Nucleus accumbens (tissue), 56 donors: ENCODE measurements at regions not wholly inside any gene's neighbourhood (a gene's known extent, or its start where the extent isn't known, plus 50 kb on each side); places are given as distances from the start of the nearest gene placed in this dataset.
"Not testable (repeated sequence)": the region's sequence is repeated elsewhere in the genome, so short reads cannot be mapped to it uniquely, and the experiment has no call there.

Experiments
- DNase-seq, 56 donors: peaks; one replicate each; lab custom pipeline; 2025; lab: John Stamatoyannopoulos, UW

DNA sequence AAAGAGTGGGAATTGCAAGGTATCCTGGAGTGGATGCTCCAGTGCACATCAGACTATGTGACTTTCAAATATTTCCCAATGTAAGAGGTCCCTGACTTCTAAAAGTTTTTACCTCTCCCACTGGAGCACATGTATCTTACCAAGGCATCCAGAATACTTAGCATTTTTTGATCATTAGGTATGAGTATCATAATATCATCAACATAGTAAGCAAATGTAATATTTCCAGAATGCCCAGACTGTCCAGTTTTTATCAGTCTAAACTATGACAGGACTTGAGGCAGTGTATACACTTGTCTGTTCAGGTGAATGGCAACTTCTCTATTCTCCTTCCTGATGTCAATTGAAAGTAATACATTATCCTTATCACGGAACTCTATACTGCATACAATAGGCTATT, 924.6 kb upstream of the GJE1 start:
- no peak for DNase-seq

DNA sequence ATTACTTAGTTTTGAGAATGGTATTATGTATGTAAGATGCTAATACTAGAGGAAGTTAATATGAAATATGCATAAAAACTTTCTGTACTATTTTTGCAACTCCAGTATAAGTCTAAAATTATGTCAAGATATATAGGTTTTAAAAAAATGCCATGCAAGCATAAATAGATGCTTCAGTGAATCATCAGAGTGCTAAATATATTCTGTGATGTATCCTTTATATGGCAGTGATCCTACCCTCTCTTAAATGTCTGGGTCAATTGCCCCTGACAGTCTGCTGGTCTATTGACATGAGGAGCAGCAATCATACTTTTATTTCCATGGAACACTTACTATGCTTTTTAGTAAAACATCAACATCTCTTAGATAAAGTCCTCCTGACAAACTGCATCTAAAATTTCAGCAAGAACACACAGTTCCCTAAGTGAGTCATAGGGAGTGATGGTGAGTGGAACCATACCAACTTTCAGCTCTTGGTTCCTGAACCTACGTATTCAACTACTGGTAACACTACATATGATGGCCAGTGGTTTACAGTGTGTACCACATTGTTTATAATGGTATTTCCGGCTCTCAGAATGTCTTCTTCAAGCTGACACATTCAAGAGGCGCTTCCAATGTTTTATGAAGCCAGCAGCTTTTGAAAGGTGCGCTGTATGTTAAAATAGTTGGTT, 928.7 kb upstream of the GJE1 start:
- no peak for DNase-seq

DNA sequence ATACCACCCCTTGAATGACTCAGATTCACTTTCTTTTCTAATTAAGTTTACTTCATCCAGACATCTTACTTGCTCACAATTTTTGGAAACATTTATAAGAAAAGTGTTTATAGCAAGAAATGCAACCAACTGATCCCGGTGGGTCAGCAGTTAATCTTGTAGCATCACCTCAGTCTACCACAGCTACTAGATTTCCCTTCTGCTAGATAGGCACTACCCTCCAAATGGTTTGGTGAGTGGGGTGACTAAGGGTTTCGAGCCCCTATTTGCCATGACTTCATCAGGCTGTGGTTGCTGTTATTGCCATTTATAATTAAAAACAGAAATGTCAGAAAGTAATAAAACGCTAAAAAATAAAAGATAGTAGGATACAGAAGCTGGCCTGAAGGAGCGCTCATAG, 930.1 kb upstream of the GJE1 start:
- DNase-seq = no peak

DNA sequence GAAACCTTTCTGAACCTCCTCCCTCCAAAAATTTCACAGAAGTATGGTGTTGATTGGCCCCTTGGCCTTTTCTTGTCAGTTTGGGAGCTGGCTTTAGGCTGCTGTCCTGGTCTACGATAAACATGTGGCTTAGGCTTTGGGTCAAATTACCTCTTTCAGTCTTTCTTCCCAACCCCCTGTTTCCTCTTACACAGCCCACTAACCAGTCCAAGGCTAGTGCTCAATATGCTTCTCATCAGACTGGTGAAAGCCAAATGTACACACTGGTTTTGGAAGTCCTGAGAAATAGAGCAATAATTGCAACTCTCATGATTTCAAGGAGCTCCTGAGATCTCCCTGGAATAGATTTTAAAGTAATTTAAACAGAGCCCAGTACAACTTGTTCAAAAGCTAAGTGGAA, 933.7 kb upstream of the GJE1 start:
- no peak for DNase-seq

DNA sequence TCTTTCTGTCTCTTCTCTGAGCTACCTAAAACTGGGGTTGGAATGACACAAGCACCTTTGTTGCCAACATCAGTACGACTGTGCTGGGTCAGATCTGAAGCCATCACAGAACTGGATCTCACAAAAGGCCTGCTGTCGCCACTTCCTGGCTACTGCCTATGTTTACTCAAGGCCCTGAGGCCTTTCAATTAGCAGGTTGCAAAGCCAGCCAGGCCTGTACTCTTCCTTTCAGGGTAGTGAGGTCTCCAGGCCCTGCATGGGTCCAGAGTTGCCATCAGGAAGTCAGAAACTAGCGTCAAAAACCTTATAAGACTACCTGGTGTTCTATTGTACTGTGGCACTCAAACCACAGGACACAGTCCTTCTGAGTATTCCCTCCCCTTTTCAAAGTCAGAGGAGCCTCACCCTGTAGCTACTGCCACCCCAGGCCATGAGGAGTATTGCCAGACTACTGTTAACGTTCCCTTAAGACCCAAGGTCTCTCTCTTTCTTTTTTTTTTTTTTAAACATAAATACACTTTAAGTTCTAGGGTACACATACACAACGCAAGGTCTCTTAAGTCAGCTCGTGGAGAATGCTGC, 937.4 kb upstream of the GJE1 start:
- DNase-seq = no peak

DNA sequence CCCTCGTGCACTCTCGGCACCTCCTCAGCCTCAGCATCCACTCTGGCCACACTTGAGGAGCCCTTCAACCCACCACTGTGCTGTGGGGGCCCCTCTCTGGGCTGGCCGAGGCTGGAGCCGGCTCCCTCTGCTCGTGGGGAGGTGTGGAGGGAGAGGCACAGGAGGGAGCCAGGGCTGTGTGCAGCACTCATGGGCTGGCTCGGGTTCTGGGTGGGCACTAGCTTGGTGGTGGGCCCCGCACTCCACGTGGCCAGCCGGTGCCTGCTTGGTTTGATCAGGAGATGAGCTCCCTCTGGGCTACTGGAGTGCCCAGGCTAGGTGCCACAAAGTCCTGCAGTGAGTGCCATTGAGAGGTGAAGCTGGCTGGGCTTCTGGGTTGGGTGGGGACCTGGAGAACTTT, 949.4 kb upstream of the GJE1 start:
- no peak for DNase-seq

DNA sequence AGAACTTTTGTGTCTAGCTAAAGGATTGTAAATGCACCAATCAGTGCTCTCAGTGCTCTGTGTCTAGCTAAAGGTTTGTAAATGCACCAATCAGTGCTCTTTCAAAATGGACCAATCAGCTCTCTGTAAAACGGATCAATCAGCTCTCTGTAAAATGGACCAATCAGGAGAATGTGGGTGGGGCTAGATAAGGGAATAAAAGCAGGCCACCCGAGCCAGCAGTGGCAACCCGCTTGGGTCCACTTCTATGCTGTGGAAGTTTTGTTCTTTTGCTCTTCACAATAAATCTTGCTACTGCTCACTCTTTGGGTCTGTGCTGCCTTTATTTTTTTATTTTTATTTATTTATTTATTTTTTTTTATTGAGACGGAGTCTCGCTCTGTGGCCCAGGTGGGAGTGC, 957.3 kb upstream of the GJE1 start:
- DNase-seq = not testable (repeated sequence)

DNA sequence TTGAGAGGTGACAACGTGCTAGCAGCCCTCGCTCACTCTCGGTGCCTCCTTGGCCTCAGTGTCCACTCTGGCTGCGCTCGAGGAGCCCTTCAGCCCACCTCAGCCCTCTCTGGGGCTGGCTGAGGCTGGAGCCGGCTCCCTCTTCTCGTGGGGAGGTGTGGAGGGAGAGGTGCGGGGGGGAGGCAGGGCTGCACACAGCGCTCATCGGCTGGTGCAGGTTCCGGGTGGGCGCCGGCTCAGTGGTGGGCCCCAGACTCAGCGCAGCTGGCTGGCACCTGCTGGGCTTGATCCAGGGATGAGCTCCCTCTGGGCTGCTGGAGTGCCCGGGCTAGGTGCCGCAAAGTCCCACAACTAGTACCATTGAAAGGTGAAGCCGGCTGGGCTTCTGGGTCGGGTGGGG, 957.8 kb upstream of the GJE1 start:
- DNase-seq = no peak

DNA sequence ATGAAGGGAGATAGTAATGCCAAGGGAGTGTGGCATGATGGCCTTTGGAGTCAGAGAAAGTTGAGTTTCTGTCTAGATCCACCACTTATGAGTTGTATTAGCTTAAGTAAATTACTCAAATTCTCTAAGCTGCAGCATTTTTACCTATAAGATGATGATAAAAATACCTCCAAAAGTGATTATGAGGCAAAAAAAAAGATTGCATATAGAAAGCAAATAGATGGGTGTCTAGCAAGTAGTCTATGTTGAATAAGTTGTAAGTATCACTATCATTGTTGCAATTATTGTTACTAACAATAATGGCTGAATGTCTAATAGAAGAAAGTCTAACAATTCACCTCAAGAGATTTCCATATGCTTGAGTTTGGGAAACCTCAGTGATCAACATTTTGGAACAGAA, 959.2 kb upstream of the GJE1 start:
- no peak for DNase-seq

DNA sequence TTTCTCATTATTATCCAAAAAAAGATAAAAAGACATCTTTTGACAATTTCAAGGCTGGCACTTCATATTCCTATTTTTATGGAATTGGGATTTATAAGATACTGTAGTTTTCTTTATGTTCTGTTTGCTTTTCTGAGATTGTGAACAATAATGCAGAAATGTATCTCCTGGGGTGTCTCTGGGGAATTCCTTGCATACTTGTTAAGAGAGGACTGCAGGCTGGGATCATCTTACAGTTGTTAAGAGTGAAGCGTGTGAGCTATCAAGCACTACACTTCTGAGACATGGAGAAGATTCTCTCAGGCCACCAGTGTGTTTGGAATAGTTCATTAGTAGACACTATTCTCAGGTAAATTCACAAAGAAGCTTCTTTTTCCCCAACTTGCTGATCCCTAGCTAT, 963.3 kb upstream of the GJE1 start:
- no peak for DNase-seq

DNA sequence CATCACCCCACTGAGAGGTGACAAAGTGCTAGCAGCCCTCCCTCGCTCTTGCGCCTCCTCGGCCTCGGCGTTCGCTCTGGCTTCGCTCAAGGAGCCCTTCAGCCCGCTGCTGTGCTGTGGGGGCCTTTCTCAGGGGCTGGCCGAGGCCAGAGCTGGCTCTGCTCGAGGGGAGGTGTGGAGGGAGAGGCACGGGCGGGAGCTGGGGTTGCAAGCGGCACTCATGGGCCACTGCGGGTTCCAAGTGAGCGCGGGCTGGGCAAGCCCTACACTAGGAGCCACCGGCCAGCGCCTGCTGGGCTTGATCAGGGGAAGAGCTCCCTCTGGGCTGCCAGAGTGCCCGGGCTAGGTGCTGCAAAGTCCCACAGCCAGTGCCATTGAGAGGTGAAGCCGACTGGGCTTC, 964.8 kb upstream of the GJE1 start:
- DNase-seq = no peak

DNA sequence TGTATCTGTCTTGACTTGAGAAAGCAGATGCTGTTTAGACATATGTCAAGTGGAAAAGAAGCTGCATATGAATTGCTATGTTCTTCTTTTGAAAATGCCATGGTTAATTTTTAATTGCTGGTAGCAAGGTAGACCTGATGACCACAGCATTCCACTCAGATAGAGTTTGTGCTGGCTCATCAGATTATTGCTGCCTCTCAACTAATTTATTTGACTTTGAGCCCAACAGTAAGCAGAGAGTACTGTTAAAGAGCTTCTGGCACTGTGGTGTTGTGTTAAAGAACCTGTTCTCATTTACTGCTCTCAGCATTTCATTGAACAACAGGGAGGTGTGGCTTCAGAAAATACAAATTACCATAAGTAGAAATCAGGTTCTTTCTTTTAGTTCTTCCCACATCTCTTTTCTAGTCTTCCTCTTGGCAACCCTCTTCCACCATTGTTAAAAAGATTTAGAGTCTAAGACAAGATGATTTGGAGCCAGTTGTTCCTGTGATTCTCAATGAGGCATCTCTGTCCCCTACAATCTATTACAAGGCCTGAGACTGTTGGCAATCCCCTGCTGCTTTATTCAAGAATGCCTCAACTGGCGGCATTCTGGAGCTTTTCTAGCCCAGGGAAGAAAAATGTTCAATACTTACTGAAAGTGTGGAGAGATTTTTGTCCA, 967.6 kb upstream of the GJE1 start:
- no peak for DNase-seq

DNA sequence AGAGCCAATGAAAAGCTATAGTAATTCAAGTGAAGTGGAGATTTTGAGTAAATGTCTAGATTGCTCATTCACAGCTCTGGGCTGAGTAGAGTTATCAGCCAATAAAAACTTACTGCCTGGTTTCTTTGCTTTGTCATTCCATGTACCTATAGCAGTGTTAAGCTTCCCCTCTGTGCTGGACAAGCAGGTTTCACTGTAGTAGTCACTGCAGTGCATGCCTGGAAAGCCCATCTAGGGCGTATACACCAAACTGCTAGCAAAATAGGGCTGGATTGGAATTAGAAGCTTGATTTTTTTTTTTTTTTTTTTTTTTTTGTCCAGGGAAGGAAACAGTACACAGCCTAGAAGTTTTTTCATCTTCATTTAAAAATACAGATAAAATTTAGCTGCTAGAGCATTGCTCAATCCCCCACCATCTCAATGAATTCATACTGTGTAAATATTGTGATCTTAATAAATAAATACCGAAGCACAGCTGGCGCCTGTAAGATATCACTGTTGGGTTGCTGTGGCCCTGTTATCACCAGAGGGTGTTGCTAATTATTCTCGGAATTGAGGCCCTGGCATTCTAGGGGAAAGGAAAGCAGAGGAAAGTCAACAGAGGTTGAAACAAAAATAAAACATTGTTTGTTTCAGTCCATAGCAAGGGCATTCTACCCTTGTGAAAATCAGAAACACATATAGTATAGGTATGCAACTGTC, 968.5 kb upstream of the GJE1 start:
- DNase-seq = no peak

DNA sequence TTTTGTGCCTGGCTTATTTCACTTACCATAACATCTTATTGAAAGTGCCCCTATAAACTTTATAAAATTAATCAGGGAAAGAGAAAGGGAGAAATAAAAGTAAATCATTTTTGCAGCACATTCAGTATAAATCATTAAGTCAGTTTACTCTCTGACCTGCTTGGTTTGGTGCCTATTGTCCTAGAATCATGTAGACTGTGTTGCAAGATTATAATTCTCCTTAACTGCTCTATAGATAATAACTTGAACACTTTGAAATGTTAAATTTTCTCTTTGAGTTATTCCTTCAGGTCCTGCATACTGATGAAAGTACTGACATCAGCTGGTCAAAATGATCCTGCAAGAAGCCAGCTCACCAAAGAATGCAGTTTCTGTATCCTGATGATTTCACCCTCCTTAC, 969.6 kb upstream of the GJE1 start:
- no peak for DNase-seq

DNA sequence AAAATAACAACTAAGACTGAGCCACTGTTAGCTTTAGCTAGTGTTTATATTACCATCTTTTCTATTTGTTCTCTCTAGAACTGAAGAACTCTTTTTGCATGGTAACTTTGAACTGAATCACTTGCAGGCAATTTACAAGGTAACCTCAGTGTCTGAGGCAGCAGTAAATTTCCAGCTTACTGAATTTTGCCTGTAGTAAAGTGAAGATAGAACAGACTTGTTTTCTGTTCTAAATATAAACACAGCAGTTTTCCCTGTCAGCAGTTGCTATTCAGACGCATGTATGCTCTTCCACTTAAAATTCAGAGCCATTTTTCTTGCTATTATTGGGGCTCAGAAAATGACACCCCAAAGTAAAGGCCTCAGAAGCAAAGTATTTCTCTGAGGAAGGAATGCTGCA, 974.0 kb upstream of the GJE1 start:
- DNase-seq = no peak

DNA sequence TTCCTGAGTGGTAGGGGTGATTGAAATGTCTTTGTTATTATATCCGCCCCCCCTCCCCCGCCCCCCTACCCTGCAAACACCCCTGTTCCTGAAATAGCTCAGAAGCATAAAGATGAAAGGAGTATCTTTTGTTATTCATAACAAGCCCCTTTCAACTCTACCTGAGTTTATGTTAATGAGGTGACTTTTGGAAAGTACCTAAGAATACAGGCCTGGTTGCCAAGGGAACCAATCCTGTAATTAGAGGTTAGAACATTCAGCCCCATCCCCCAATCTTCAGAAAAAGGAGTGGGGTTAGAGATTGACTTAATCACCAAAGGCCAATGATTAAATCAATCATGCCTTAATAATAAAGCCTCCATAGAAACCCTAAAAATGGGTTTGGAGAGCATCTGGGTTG, 979.2 kb upstream of the GJE1 start:
- no peak for DNase-seq

DNA sequence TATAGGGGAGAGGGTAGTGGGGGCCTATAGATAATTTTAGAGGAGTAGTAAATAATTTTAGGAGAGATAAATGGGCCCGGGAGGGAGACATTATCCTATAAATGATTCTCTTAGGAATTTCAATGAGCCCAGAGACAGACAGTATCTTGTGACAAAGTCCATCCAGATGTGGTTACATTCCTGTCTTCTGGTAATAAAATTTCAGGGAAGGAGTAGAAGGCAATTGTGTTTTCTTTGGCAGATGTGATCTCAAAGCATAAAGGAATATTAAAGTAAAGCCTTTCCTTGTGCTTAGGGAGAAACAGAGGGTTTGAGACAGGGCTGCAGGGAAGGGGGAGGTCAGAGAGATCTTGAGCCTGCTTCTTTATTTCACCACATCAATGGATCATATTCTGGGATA, 979.8 kb upstream of the GJE1 start:
- no peak for DNase-seq

DNA sequence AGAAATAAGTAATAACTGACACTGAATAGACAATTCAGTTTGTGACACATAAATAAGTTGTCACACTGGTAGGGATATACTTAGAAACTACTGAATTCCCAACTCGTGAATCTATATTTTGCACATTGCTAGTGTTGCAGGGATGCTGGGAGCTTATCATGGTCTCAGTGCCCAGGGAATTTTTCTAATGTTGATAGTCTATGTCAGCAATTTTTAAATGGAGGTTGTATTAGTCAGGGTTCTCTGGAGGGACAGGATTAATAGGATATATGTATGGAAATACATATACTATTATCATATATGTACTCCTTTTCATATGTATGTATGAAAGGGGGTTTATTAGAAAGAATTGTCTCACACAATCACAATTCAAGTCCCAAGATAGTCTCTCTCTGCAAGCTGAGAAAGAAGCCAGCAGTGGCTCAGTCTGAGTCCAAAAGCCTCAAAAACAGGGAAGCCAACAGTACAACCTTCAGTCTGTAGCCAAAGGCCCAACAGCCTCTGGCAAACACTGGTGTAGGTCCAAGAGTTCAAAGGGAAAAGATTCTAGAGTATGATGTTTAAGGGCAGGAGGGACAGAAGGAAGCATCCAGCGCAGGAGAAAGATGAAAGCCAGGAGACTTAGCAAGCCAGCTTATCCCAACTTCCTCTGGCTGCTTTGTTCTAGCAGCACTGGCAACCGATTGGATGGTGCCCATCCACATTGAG, 980.9 kb upstream of the GJE1 start:
- DNase-seq = no peak

DNA sequence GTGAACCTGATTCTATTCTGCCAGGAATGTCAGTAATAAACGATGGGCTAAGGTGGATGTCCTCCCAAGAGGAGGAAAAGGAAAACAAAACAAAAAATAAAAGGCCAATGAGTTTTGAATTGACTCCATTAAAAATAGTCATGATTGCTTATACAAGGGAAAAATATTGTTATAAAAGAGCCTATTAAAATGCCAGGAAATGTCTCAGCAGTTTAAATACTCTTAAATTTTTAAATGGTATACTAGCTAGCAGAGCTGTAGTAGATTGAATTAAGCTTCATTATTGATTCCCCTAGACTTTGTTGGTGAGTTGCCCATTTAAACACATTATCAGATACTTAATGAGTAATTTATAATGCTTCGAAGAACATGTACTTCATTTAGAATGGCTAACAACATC, 990.9 kb upstream of the GJE1 start:
- DNase-seq = no peak

DNA sequence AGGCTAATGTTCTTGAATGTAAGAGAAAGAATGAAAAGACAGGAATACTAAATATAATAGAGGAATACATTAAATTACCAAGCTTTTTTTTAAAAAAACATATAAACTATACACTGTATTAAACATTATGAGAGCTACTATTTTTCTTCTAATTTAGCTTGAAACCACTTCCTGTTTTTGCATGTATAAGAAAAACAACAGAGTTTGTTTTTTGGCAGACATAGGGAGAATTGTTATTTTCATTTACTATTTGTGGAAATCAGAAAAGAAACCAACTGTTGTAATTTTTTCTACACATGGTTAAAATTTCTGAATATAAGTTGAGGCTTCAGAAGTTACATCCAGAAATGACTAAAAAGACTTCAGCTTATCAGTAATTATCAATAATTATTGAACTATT, 991.8 kb upstream of the GJE1 start:
- DNase-seq = no peak

DNA sequence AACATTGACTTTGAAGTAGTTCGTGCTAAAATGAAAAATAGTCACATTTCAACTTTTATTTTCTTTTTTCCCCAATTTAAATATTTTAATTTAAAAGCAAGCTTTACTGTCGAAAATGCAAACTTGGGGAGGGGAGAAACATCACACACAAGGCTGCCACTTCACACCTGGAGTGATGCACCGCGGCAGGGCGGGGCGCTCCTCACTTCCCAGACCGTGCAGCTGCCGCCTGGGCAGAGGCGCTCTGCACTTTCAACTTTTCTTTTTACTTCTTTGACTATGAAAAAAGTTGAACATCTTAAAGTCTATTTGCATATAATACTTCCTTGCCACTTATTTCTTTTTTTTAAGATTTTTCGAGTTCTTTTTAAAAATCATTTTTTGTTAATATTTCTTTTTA, 993.3 kb upstream of the GJE1 start:
- DNase-seq = no peak
